HepG2 (cell line): ENCODE measurements at regions not wholly inside any gene's neighbourhood (a gene's known extent, or its start where the extent isn't known, plus 50 kb on each side); places are given as distances from the start of the nearest gene placed in this dataset.

Experiments used
- ATAC-seq: fragments of 200-7000 bp; cut with Tn5 transposase; 3 replicates; pipeline ENCODE4 v1.9.1; 2020; ENCODE audit warnings: mild to moderate bottlenecking, moderate library complexity
- BruUV-seq: library from RNA; stranded (reverse); fragments of 400-500 nt; replicated peaks from 2 replicates; lab custom pipeline; 2021; lab: Mats Ljungman, UMichigan
- CTCF ChIA-PET: fragments of 300-600 bp; formaldehyde crosslinking; extraction: SDS; loops from one replicate; lab custom pipeline; 2021; ENCODE audit warnings: low total read pairs, inconsistent platforms, low intra/inter-chr PET ratio; lab: Yijun Ruan, JAX
- POLR2A ChIA-PET: fragments of 350-600 bp; sonication (Branson Sonifier 250); formaldehyde crosslinking; loops from one replicate; lab custom pipeline; 2020; ENCODE audit warnings: antibody characterized with exemption, inconsistent platforms; lab: Yijun Ruan, JAX
- DNase-seq: peaks from one replicate; pipeline ENCODE4 v3.0.0-alpha.2; 2015; ENCODE audit warnings: low spot score
- FAIRE-seq: peaks from 3 replicates; lab custom pipeline; 2011; peaks lifted over from hg19 to GRCh38; lab: Jason Lieb, UNC
- H2AFZ ChIP-seq: one replicate; pipeline ENCODE4 v1.6.1; 2011; ENCODE audit warnings: low read length, inconsistent platforms
- H3K27ac ChIP-seq: fragments of 300-600 bp; 3 replicates; pipeline ENCODE4 v1.8.0; 2011; ENCODE audit warnings: mixed run types, mild to moderate bottlenecking, mixed read lengths, low read length, inconsistent platforms; ENCODE audit not compliant: insufficient read depth; ENCODE audit errors: extremely low read length
- H3K27me3 ChIP-seq, 2 experiments: fragments of 200-600 bp in 1 of 2; 2 replicates in 1 of 2; 3 replicates in 1 of 2; pipeline versions ENCODE4 v1.6.0 to v1.8.0; 2011; ENCODE audit warnings: low read length in 2 of 2, mild to moderate bottlenecking in 2 of 2, moderate library complexity in 2 of 2, inconsistent platforms in 1 of 2; ENCODE audit not compliant: insufficient read depth in 2 of 2, control insufficient read depth in 1 of 2
- H3K36me3 ChIP-seq, 2 experiments: fragments of 200-600 bp in 1 of 2; replicated peaks in 1 of 2; 2 replicates in 1 of 2; 3 replicates in 1 of 2; pipeline versions ENCODE4 v1.5.1 to v1.8.0; 2011; ENCODE audit warnings: low read length in 2 of 2, inconsistent platforms in 1 of 2; ENCODE audit not compliant: insufficient read depth in 2 of 2, control insufficient read depth in 1 of 2
- H3K4me1 ChIP-seq: 2 replicates; pipeline ENCODE4 v1.5.1; 2012; ENCODE audit warnings: low read length, inconsistent platforms; ENCODE audit not compliant: insufficient read depth
- H3K4me2 ChIP-seq: 2 replicates; pipeline ENCODE4 v1.6.0; 2011; ENCODE audit warnings: low read depth, low read length, inconsistent platforms
- H3K4me3 ChIP-seq, 3 experiments: fragments of 200-600 bp in 1 of 3; sonication (generic), shearing (Covaris generic) in 1 of 3; replicated peaks in 1 of 3; 2 replicates each; pipeline ENCODE4 v1.5.1; 2011 to 2016; ENCODE audit warnings: low read length in 3 of 3, inconsistent platforms in 2 of 3, low read depth in 2 of 3, mild to moderate bottlenecking in 2 of 3, control low read depth in 1 of 3, mixed read lengths in 1 of 3; ENCODE audit not compliant: insufficient read depth in 1 of 3
- H3K79me2 ChIP-seq: one replicate; pipeline ENCODE4 v1.6.1; 2011; ENCODE audit warnings: low read length, inconsistent platforms; ENCODE audit not compliant: insufficient read depth
- H3K9ac ChIP-seq: 2 replicates; pipeline ENCODE4 v1.6.0; 2011; ENCODE audit warnings: mild to moderate bottlenecking, low read depth, low read length, inconsistent platforms; ENCODE audit not compliant: insufficient read depth
- H3K9me3 ChIP-seq: 2 replicates; pipeline ENCODE4 v1.5.1; 2012; ENCODE audit warnings: mild to moderate bottlenecking, low read length
- H4K20me1 ChIP-seq: 2 replicates; pipeline ENCODE4 v1.6.0; 2011; ENCODE audit warnings: inconsistent platforms, mild to moderate bottlenecking, low read length, moderate library complexity; ENCODE audit not compliant: insufficient read depth
- CCDC6 ChIP-seq: sonication (generic); formaldehyde crosslinking; IDR thresholded peaks from 2 replicates; pipeline ENCODE4 v1.8.1; 2022; ENCODE audit warnings: mild to moderate bottlenecking, missing genetic modification reagents, moderate library complexity
- CHCHD3 ChIP-seq: sonication (generic); formaldehyde crosslinking; IDR thresholded peaks from 2 replicates; pipeline ENCODE4 v1.8.0; 2022; ENCODE audit warnings: mild to moderate bottlenecking, missing genetic modification reagents, moderate library complexity
- ETV5 ChIP-seq: IDR thresholded peaks from 2 replicates; pipeline ENCODE4 v1.6.1; 2018; ENCODE audit warnings: missing biosample characterization, missing genetic modification reagents, inconsistent platforms, borderline replicate concordance
- HES4 ChIP-seq: sonication (generic); formaldehyde crosslinking; IDR thresholded peaks from 2 replicates; pipeline ENCODE4 v1.9.0; 2021; ENCODE audit warnings: mild to moderate bottlenecking, missing genetic modification reagents, borderline replicate concordance
- HHEX ChIP-seq: IDR thresholded peaks from 2 replicates; pipeline ENCODE4 v1.6.1; 2016; ENCODE audit warnings: control low read depth
- IKZF1 ChIP-seq: fragments of 450-650 bp; IDR thresholded peaks from 2 replicates; pipeline ENCODE4 v1.7.1; 2016
- NRL ChIP-seq: sonication (generic); formaldehyde crosslinking; IDR thresholded peaks from 2 replicates; pipeline ENCODE4 v1.5.0; 2020; ENCODE audit warnings: missing genetic modification reagents, mild to moderate bottlenecking, moderate library complexity, borderline replicate concordance
- SRSF1 ChIP-seq: fragments of 200-400 bp; formaldehyde crosslinking; optimal IDR thresholded peaks from 2 replicates; pipeline ENCODE3; 2017; ENCODE audit warnings: mild to moderate bottlenecking, low read depth, low read length, moderate library complexity
- STAT5B ChIP-seq: sonication (generic); formaldehyde crosslinking; IDR thresholded peaks from 2 replicates; pipeline ENCODE4 v1.4.0; 2020; ENCODE audit warnings: missing genetic modification reagents
- TSC22D2 ChIP-seq: sonication (generic); formaldehyde crosslinking; IDR thresholded peaks from 2 replicates; pipeline ENCODE4 v1.5.1; 2020; ENCODE audit warnings: missing genetic modification reagents, mild to moderate bottlenecking, borderline replicate concordance
- ZBTB7B ChIP-seq: sonication (generic); formaldehyde crosslinking; IDR thresholded peaks from 2 replicates; pipeline ENCODE4 v1.4.0; 2020; ENCODE audit warnings: missing genetic modification reagents
- ZIK1 ChIP-seq: sonication (generic); formaldehyde crosslinking; IDR thresholded peaks from 2 replicates; pipeline ENCODE4 v1.5.0; 2020; ENCODE audit warnings: mild to moderate bottlenecking, low read depth, missing genetic modification reagents, borderline replicate concordance
- ZNF549 ChIP-seq: sonication (generic); formaldehyde crosslinking; IDR thresholded peaks from 2 replicates; pipeline ENCODE4 v1.5.0; 2020; ENCODE audit warnings: missing genetic modification reagents
- ZNF598 ChIP-seq: sonication (generic); formaldehyde crosslinking; IDR thresholded peaks from 2 replicates; pipeline ENCODE4 v1.5.1; 2020; ENCODE audit warnings: mild to moderate bottlenecking, missing genetic modification reagents, borderline replicate concordance
- ZNF788 ChIP-seq: sonication (generic); formaldehyde crosslinking; IDR thresholded peaks from 2 replicates; pipeline ENCODE4 v1.5.0; 2020; ENCODE audit warnings: mild to moderate bottlenecking, missing genetic modification reagents, borderline replicate concordance
- WGBS: methylation state at CpG from one replicate; pipeline ENCODE4 v1.1.6; 2017; ENCODE audit warnings: low lambda C conversion rate; 5-methylcytosine and 5-hydroxymethylcytosine counted together
- in situ Hi-C: cut with HindIII; loops from 2 replicates; pipeline ENCODE4 v1.10.0; 2017; ENCODE audit warnings: low pct_unique_long_range_greater_than_20kb; ENCODE audit not compliant: extremely low pct_ligation_motif_present
- intact Hi-C: fragments of 100-400 bp; cut with micrococcal nuclease; formaldehyde crosslinking; loops from one replicate; pipeline ENCODE4 v1.10.0; 2022; ENCODE audit not compliant: unreplicated experiment
- TF ChIP-seq, protein P1 (sequence below): sonication (generic); formaldehyde crosslinking; IDR thresholded peaks from 2 replicates; pipeline ENCODE4 v1.5.0; 2020; ENCODE audit warnings: mild to moderate bottlenecking, missing genetic modification reagents, borderline replicate concordance
- TF ChIP-seq, protein P2 (sequence below): sonication (generic); formaldehyde crosslinking; IDR thresholded peaks from 2 replicates; pipeline ENCODE4 v1.5.0; 2020; ENCODE audit warnings: mild to moderate bottlenecking, missing genetic modification reagents

- BruUV-seq = no TSS peak
- 13% methylated on average over 8 of the region's 9 CpGs for WGBS
Observed at GRCh38 chr5:174283211-174284005, 237.9 kb downstream of the NSG2 start.

GRCh38 chr5:174284873-174285272 lies 239.4 kb downstream of the NSG2 start:
- CTCF ChIA-PET = no interaction called here
- 9% methylated on average over 5 of the region's 5 CpGs for WGBS
- H3K9me3 ChIP-seq = no peaks in the 10 kb centered on the region
- H3K4me3 ChIP-seq = no peak overlapping the region
- 0 out of 5 replicates have a peak, but pooled peaks cover 0 to 5% of the 10 kb centered on the region in 2 experiments for H3K27me3 ChIP-seq
- DNase-seq (no peak), FAIRE-seq (no peak), ATAC-seq (no peak)
- in situ Hi-C loops (no loop called here), intact Hi-C loops (no loop called here)
- POLR2A ChIA-PET = no interaction called here
- BruUV-seq = no TSS peak
- H3K4me1 ChIP-seq = no peaks in the 10 kb centered on the region
- no peak overlapping the region for H3K4me2 ChIP-seq
- H3K9ac ChIP-seq = no peak overlapping the region
- no peak overlapping the region for H3K27ac ChIP-seq
- H3K36me3 ChIP-seq = no peaks in the 10 kb centered on the region
- no peaks in the 10 kb centered on the region for H3K79me2 ChIP-seq
- no peaks in the 10 kb centered on the region for H4K20me1 ChIP-seq
- no peak overlapping the region for H2AFZ ChIP-seq
- TF ChIP-seq ZNF549 (CRISPR knock-in tag) (no peak), HHEX (CRISPR knock-in tag) (no peak), ZNF788 (CRISPR knock-in tag) (no peak), HES4 (CRISPR knock-in tag) (no peak), SRSF1 (no peak), ZIK1 (CRISPR knock-in tag) (no peak), CHCHD3 (no peak), TSC22D2 (CRISPR knock-in tag) (no peak), STAT5B (no peak), ZNF598 (no peak), NRL (CRISPR knock-in tag) (no peak), IKZF1 (no peak), ETV5 (CRISPR knock-in tag) (no peak)
- TF ChIP-seq, protein P1, sequence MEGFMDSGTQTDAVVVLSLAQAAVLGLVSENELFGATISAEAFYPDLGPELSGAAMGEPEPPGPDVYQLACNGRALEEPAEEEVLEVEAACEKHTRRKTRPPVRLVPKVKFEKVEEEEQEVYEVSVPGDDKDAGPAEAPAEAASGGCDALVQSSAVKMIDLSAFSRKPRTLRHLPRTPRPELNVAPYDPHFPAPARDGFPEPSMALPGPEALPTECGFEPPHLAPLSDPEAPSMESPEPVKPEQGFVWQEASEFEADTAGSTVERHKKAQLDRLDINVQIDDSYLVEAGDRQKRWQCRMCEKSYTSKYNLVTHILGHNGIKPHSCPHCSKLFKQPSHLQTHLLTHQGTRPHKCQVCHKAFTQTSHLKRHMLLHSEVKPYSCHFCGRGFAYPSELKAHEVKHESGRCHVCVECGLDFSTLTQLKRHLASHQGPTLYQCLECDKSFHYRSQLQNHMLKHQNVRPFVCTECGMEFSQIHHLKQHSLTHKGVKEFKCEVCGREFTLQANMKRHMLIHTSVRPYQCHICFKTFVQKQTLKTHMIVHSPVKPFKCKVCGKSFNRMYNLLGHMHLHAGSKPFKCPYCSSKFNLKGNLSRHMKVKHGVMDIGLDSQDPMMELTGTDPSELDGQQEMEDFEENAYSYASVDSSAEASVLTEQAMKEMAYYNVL = no peak

More at GRCh38 chr5:174283211-174284005, 237.9 kb downstream of the NSG2 start:
- Histone ChIP-seq H3K4me1 (no peaks in the 10 kb centered on the region), H3K27me3 (peaks cover 0 to 9% of the 10 kb centered on the region in 2 experiments; a peak in 1 of 5 replicates), H3K36me3 (no peaks in the 10 kb centered on the region), H3K79me2 (no peaks in the 10 kb centered on the region), H4K20me1 (no peaks in the 10 kb centered on the region), H3K4me2 (no peak overlapping the region), H3K4me3 (no peak overlapping the region), H3K27ac (no peak overlapping the region), H3K9ac (no peak overlapping the region), H3K9me3 (no peaks in the 10 kb centered on the region), H2AFZ (no peak overlapping the region)
- CTCF ChIA-PET = no interaction called here
- TF ChIP-seq CCDC6 (no peak), ZBTB7B (CRISPR knock-in tag) (no peak)
- TF ChIP-seq, protein P2, sequence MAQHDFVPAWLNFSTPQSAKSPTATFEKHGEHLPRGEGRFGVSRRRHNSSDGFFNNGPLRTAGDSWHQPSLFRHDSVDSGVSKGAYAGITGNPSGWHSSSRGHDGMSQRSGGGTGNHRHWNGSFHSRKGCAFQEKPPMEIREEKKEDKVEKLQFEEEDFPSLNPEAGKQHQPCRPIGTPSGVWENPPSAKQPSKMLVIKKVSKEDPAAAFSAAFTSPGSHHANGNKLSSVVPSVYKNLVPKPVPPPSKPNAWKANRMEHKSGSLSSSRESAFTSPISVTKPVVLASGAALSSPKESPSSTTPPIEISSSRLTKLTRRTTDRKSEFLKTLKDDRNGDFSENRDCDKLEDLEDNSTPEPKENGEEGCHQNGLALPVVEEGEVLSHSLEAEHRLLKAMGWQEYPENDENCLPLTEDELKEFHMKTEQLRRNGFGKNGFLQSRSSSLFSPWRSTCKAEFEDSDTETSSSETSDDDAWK (CRISPR knock-in tag) = no peak
- FAIRE-seq = no peak
- DNase-seq = no peak
- ATAC-seq = no peak
- POLR2A ChIA-PET = no interaction called here
- in situ Hi-C loops = no loop called here
- intact Hi-C loops = no loop called here
